ENCODE measurements at regions not wholly inside any gene's neighbourhood (a gene's known extent, or its start where the extent isn't known, plus 50 kb on each side); places are given as distances from the start of the nearest gene placed in this dataset.

GRCh38 chr1:19006837-19007271 lies 50.4 kb upstream of the IFFO2 start:
- H3K9ac ChIP-seq (ENCODE audit: extremely low read depth, low read length, poor library complexity, severe bottlenecking): no peak overlapping the region
- H3K4me3 Mint-ChIP-seq: no peak overlapping the region
- no peak overlapping the region for H3K27ac ChIP-seq (ENCODE audit: low read depth, low read length)
- WGBS, 2 experiments (ENCODE audit: insufficient coverage in 1 of 2, insufficient read length in 1 of 2): 90 to 100% methylated on average over 2 of the region's 2 CpGs
- no peak for DNase-seq
- H3K27ac Mint-ChIP-seq: no peak overlapping the region
- TF ChIP-seq CTCF (conservative IDR thresholded peaks at IDR 0.05): no peak
- H3K27me3 Mint-ChIP-seq (ENCODE audit: insufficient read depth): peaks cover 3% of the 10 kb centered on the region
- H3K36me3 Mint-ChIP-seq (ENCODE audit: low read depth): no peaks in the 10 kb centered on the region
- H3K4me3 ChIP-seq (ENCODE audit: low read length): no peak overlapping the region
- no peaks in the 10 kb centered on the region for H3K9me3 ChIP-seq (ENCODE audit: control insufficient read depth, low read length)
- peaks cover 5% of the 10 kb centered on the region for H3K9me3 Mint-ChIP-seq
- H3K4me1 Mint-ChIP-seq: peaks cover 34% of the 10 kb centered on the region
- no peaks in the 10 kb centered on the region for H3K27me3 ChIP-seq (ENCODE audit: control insufficient read depth, insufficient read depth, low read length, poor library complexity, severe bottlenecking)
- peaks cover 8% of the 10 kb centered on the region for H3K4me1 ChIP-seq (ENCODE audit: control insufficient read depth, insufficient read depth, low read length)
- no peaks in the 10 kb centered on the region for H3K36me3 ChIP-seq (ENCODE audit: control insufficient read depth, insufficient read depth, low read length)

Measured in endodermal cell (in vitro differentiated cells).